ENCODE measurements at regions not wholly inside any gene's neighbourhood (a gene's known extent, or its start where the extent isn't known, plus 50 kb on each side); places are given as distances from the start of the nearest gene placed in this dataset.

DNA sequence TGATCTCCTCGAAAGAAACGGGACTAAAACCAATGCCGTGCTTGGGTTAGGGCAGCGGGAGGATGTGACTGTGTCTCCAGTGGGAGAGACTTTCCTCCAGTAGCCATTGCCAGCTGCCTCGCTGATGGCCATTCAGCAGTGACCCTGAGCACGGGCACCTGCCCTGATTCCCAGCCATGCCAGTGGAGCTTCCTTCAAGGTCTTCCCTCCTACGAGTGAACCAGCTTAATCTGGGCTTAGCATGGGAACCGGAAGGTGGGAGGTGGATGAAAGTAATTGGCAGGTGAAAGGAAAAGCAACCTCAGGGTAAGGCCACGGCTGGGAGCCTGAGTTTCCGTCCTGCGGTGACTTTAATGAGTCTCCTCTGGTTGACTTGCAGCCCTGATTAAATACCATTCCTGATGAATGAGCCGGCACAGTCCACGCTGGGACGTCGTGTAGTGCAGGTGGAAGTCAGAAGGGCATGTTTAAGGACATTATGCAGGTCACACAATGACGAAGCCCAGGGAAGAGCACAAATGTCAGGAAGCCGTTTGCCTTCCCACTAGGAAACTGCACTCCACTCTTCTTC, 813.5 kb downstream of the QKI start:
- Histone ChIP-seq H3K27me3 (no peaks in the 10 kb centered on the region), H3K4me3 (no peak overlapping the region), H3K9me3 (no peaks in the 10 kb centered on the region), H3K4me1 (no peaks in the 10 kb centered on the region), H3K36me3 (no peaks in the 10 kb centered on the region), H3K27ac (no peak overlapping the region)
- ATAC-seq: no peak
- 77% methylated on average over 6 of the region's 17 CpGs for WGBS (ENCODE audit: insufficient coverage, low coverage, low lambda C conversion rate, missing lambda C conversion rate)
- TF ChIP-seq, protein P1, sequence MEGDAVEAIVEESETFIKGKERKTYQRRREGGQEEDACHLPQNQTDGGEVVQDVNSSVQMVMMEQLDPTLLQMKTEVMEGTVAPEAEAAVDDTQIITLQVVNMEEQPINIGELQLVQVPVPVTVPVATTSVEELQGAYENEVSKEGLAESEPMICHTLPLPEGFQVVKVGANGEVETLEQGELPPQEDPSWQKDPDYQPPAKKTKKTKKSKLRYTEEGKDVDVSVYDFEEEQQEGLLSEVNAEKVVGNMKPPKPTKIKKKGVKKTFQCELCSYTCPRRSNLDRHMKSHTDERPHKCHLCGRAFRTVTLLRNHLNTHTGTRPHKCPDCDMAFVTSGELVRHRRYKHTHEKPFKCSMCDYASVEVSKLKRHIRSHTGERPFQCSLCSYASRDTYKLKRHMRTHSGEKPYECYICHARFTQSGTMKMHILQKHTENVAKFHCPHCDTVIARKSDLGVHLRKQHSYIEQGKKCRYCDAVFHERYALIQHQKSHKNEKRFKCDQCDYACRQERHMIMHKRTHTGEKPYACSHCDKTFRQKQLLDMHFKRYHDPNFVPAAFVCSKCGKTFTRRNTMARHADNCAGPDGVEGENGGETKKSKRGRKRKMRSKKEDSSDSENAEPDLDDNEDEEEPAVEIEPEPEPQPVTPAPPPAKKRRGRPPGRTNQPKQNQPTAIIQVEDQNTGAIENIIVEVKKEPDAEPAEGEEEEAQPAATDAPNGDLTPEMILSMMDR (IDR thresholded peaks at IDR 0.05): no peak
- no peak for TF ChIP-seq POLR2A (IDR thresholded peaks at IDR 0.05)
- intact Hi-C loops (cut with DNase I): no loop called here
- DNase-seq: no peak

DNA sequence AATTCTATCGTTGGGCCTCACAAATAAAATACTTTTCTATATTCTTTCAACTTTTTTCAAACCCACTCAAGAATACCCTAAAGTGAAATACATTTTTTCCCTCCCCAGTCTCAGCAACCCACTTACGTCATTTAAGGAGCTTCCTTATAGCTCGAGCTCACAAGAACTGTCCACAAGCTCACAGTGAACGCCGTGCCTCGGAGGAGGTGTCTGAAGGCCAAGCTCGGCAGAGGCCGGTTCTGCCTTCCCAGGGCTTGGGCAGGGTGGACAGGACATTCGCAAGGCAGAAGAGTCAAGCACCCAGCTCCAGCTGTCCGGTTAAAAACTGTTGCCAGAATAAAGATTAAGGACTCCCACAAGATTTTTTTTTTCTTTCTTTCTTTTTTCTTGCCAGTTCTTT, 802.3 kb downstream of the QKI start:
- ATAC-seq (no peak), DNase-seq (no peak)
- 68% methylated on average over 10 of the region's 10 CpGs for WGBS (ENCODE audit: insufficient coverage, low coverage, low lambda C conversion rate, missing lambda C conversion rate)

DNA sequence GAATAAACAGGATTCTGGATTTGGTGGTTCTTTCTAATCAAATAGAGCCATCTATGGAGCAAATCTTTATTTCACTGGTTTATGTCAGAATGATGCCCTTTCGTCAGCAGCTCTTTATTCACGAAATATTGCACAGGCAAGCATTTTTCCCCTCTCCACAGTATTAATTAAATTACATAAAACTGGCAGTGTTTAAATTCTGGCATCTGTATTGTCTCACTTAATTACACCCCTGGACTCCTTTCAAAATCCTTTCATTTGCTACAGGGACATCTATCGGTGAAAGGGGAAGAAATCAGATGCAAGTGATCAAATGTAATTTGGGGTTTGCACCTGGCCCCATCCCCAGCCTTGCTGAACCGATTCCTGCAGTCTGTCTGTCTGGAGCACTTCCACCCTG, 801.9 kb downstream of the QKI start:
- no peaks in the 10 kb centered on the region for H3K4me1 ChIP-seq
- H3K4me3 ChIP-seq: no peak overlapping the region
- H3K27me3 ChIP-seq: no peaks in the 10 kb centered on the region
- DNase-seq (no peak), ATAC-seq (no peak)
- TF ChIP-seq, protein P1 (IDR thresholded peaks at IDR 0.05): no peak
- no peak for TF ChIP-seq POLR2A (IDR thresholded peaks at IDR 0.05)
- H3K27ac ChIP-seq: no peak overlapping the region
- 60% methylated on average over 4 of the region's 4 CpGs for whole genome bisulfite sequencing (ENCODE audit: insufficient coverage, low coverage, low lambda C conversion rate, missing lambda C conversion rate)
- no peaks in the 10 kb centered on the region for H3K9me3 ChIP-seq
- intact Hi-C loops (cut with DNase I): no loop called here
- H3K36me3 ChIP-seq: no peaks in the 10 kb centered on the region

More for the DNA sequence above, 802.3 kb downstream of the QKI start:
- H3K4me1 ChIP-seq: no peaks in the 10 kb centered on the region
- TF ChIP-seq, protein P1 (IDR thresholded peaks at IDR 0.05): no peak
- TF ChIP-seq POLR2A (IDR thresholded peaks at IDR 0.05): no peak
- intact Hi-C loops (cut with DNase I): no loop called here
- H3K36me3 ChIP-seq: no peaks in the 10 kb centered on the region
- H3K4me3 ChIP-seq: no peak overlapping the region
- H3K9me3 ChIP-seq: no peaks in the 10 kb centered on the region
- H3K27ac ChIP-seq: no peak overlapping the region
- H3K27me3 ChIP-seq: no peaks in the 10 kb centered on the region

DNA sequence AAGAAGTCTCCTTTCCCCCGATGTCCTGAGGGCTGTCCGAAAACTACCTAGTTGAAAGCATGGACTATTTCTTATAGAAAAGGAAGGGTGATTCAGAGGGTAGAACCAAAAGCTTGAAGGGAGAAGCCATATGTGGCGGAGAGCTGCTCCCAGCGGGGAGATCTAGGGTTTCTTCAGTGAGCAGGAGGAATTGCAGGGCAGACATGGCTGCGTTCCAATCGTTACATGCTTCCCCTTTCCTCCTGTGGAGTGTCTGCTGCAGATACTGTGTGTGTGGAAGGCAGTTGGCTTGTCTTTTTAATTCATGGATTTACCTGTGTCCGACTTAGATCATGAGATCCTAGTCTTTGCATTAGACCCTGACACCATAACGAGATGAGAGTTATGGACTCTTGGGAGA, 799.5 kb downstream of the QKI start:
- no peak overlapping the region for H3K27ac ChIP-seq
- 49% methylated on average over 8 of the region's 8 CpGs for WGBS (ENCODE audit: insufficient coverage, low coverage, low lambda C conversion rate, missing lambda C conversion rate)
- H3K36me3 ChIP-seq: no peaks in the 10 kb centered on the region
- intact Hi-C loops (cut with DNase I): no loop called here
- H3K4me3 ChIP-seq: no peak overlapping the region
- ATAC-seq (no peak), DNase-seq (no peak)
- TF ChIP-seq, protein P1 (IDR thresholded peaks at IDR 0.05): no peak
- no peak for TF ChIP-seq POLR2A (IDR thresholded peaks at IDR 0.05)
- no peaks in the 10 kb centered on the region for H3K27me3 ChIP-seq
- no peaks in the 10 kb centered on the region for H3K9me3 ChIP-seq
- no peaks in the 10 kb centered on the region for H3K4me1 ChIP-seq

DNA sequence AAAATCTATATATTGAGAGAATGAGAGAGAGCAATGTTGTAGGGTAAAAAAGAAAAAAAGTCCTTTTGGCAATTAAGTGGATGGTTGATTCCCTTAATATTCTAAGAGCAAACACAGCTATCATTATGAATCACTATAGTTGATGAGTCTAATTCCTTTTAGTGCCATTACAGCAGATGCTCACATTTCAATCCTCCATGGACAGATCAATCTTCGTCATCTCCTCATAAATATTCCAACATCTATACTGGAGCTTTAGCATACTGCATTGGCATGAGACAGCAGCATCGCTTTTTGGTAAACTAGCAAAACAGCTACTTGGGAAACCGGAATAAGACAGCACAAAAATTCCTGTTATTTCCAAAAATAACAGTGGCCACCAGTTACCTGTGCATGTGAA, 796.7 kb downstream of the QKI start:
- 71% methylated on average over 3 of the region's 3 CpGs for WGBS (ENCODE audit: insufficient coverage, low coverage, low lambda C conversion rate, missing lambda C conversion rate)
- TF ChIP-seq POLR2A (IDR thresholded peaks at IDR 0.05): no peak
- TF ChIP-seq, protein P1 (IDR thresholded peaks at IDR 0.05): no peak

More for the DNA sequence above, 796.7 kb downstream of the QKI start:
- Histone ChIP-seq H3K36me3 (no peaks in the 10 kb centered on the region), H3K27ac (no peak overlapping the region), H3K27me3 (no peaks in the 10 kb centered on the region), H3K9me3 (no peaks in the 10 kb centered on the region), H3K4me3 (no peak overlapping the region), H3K4me1 (no peaks in the 10 kb centered on the region)
- intact Hi-C loops (cut with DNase I): no loop called here
- DNase-seq (no peak), ATAC-seq (no peak)
